Caco-2 (cell line): ENCODE measurements at regions not wholly inside any gene's neighbourhood (a gene's known extent, or its start where the extent isn't known, plus 50 kb on each side); places are given as distances from the start of the nearest gene placed in this dataset.

Experiments
- BruUV-seq: library from RNA; stranded (reverse); fragments of 400-500 nt; replicated peaks from 2 replicates; lab custom pipeline; 2021; lab: Mats Ljungman, UMichigan
- CTCF ChIA-PET: fragments of 300-600 bp; sonication (Branson Sonifier 250); formaldehyde crosslinking; loops from one replicate; lab custom pipeline; 2022; ENCODE audit warnings: antibody characterized with exemption; lab: Charles Lee
- POLR2A ChIA-PET: fragments of 300-600 bp; sonication (Branson Sonifier 250); formaldehyde crosslinking; loops from one replicate; lab custom pipeline; 2022; ENCODE audit warnings: antibody characterized with exemption; lab: Charles Lee
- DNase-seq, 2 experiments: peaks; one replicate each; pipeline versions ENCODE4 v3.0.0 to v3.0.0-alpha.2; 2020 to 2022
- H3K27me3 ChIP-seq: replicated peaks from 2 replicates; pipeline ENCODE4 v1.6.0; 2011; ENCODE audit warnings: low read length; ENCODE audit not compliant: control insufficient read depth, insufficient read depth
- H3K36me3 ChIP-seq: 2 replicates; pipeline ENCODE4 v1.5.1; 2011; ENCODE audit warnings: low read length; ENCODE audit not compliant: control insufficient read depth, insufficient read depth
- H3K4me1 ChIP-seq: fragments of 250-450 bp; sonication (Bioruptor Pico); 2 replicates; pipeline ENCODE4 v1.5.1; 2020; ENCODE audit warnings: mild to moderate bottlenecking
- H3K4me3 ChIP-seq: 2 replicates; pipeline ENCODE4 v1.5.1; 2011; ENCODE audit warnings: low read depth, mild to moderate bottlenecking, control low read depth, low read length
- H3K9me3 ChIP-seq: fragments of 250-450 bp; sonication (Bioruptor Pico); 2 replicates; pipeline ENCODE4 v1.5.1; 2020; ENCODE audit warnings: mild to moderate bottlenecking, moderate library complexity
- H3K27ac Mint-ChIP-seq: one replicate; pipeline ENCODE4 v1.8.0; 2022; ENCODE audit warnings: mixed read lengths; ENCODE audit not compliant: unreplicated experiment
- H3K27me3 Mint-ChIP-seq: one replicate; pipeline ENCODE4 v1.8.0; 2022; ENCODE audit warnings: mixed read lengths; ENCODE audit not compliant: insufficient read depth, unreplicated experiment
- H3K36me3 Mint-ChIP-seq: one replicate; pipeline ENCODE4 v1.8.0; 2022; ENCODE audit warnings: mild to moderate bottlenecking, mixed read lengths; ENCODE audit not compliant: insufficient read depth, unreplicated experiment
- H3K4me1 Mint-ChIP-seq: one replicate; pipeline ENCODE4 v1.8.0; 2022; ENCODE audit warnings: low read depth, mixed read lengths; ENCODE audit not compliant: unreplicated experiment
- H3K4me3 Mint-ChIP-seq: one replicate; pipeline ENCODE4 v1.8.0; 2022; ENCODE audit warnings: mild to moderate bottlenecking, moderate library complexity, mixed read lengths; ENCODE audit not compliant: unreplicated experiment
- H3K9me3 Mint-ChIP-seq: one replicate; pipeline ENCODE4 v1.8.0; 2022; ENCODE audit warnings: mixed read lengths; ENCODE audit not compliant: unreplicated experiment
- CTCF ChIP-seq, 2 experiments: fragments of 200-600 bp in 1 of 2; IDR thresholded peaks; 1 replicate in 1 of 2; 2 replicates in 1 of 2; pipeline versions ENCODE4 v1.5.1 to v1.8.0; 2011 to 2022; ENCODE audit warnings: antibody characterized with exemption in 1 of 2, control low read depth in 1 of 2, inconsistent platforms in 1 of 2, low read depth in 1 of 2, low read length in 1 of 2, mild to moderate bottlenecking in 1 of 2, moderate library complexity in 1 of 2; ENCODE audit not compliant: insufficient read depth in 1 of 2, severe bottlenecking in 1 of 2, unreplicated experiment in 1 of 2
- intact Hi-C: fragments of 100-400 bp; cut with micrococcal nuclease; formaldehyde crosslinking; loops from one replicate; pipeline ENCODE4 v1.10.0; 2022; ENCODE audit not compliant: unreplicated experiment

GRCh38 chr2:53006980-53007379 is 760.6 kb upstream of the CHAC2 start:
- intact Hi-C loops, result no loop called here
- BruUV-seq, result no TSS peak
- Mint-ChIP-seq H3K27me3 (no peaks in the 10 kb centered on the region), H3K36me3 (no peaks in the 10 kb centered on the region), H3K9me3 (no peaks in the 10 kb centered on the region), H3K4me1 (no peaks in the 10 kb centered on the region), H3K4me3 (no peak overlapping the region), H3K27ac (no peak overlapping the region)
- POLR2A ChIA-PET, result no interaction called here
- no peaks in the 10 kb centered on the region for H3K9me3 ChIP-seq
- TF ChIP-seq CTCF (IDR thresholded peaks at IDR 0.05; ENCODE audit: insufficient read depth in 1 of 2, low read depth in 1 of 2, low read length in 1 of 2, severe bottlenecking in 1 of 2, unreplicated experiment in 1 of 2), result no peak
- no peak overlapping the region for H3K4me3 ChIP-seq
- H3K36me3 ChIP-seq, result no peaks in the 10 kb centered on the region
- DNase-seq, result no peak
- CTCF ChIA-PET, result no interaction called here
- no peaks in the 10 kb centered on the region for H3K4me1 ChIP-seq
- H3K27me3 ChIP-seq, result no peaks in the 10 kb centered on the region

DNA sequence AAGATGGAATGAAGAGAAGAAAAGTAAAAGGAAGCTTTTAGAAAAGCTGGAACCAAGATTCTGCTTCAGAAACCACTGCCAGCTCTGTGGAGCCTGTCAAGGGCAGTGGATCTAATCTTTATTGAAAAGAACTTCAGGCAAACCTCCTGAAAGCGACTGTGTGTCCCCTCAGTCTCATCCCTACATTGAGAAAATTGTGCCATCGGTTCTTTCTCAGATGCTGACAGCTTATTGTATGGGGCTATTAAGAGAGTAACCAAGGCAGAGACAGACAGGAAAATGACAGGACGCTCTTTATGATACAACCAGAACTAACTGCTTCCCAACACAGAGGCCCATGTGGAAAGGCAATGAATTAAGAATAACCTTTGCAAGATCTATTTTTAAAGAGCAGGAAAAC is 763.2 kb upstream of the CHAC2 start:
- H3K36me3 ChIP-seq, result no peaks in the 10 kb centered on the region
- no peak overlapping the region for H3K4me3 Mint-ChIP-seq
- intact Hi-C loops, result no loop called here
- no peaks in the 10 kb centered on the region for H3K4me1 Mint-ChIP-seq
- BruUV-seq, result no TSS peak
- ChIA-PET POLR2A (no interaction called here), CTCF (interaction anchor here (0.6 kb wide), 1 partner anchor 439 kb away, joined by 4 read pairs; no protein-coding TSS in a partner anchor)
- H3K4me3 ChIP-seq, result no peak overlapping the region
- DNase-seq, result no peak
- no peaks in the 10 kb centered on the region for H3K9me3 Mint-ChIP-seq
- H3K4me1 ChIP-seq, result no peaks in the 10 kb centered on the region
- H3K27me3 Mint-ChIP-seq, result no peaks in the 10 kb centered on the region
- no peak overlapping the region for H3K27ac Mint-ChIP-seq
- TF ChIP-seq CTCF (IDR thresholded peaks at IDR 0.05; ENCODE audit: insufficient read depth in 1 of 2, low read depth in 1 of 2, low read length in 1 of 2, severe bottlenecking in 1 of 2, unreplicated experiment in 1 of 2), result no peak
- no peaks in the 10 kb centered on the region for H3K27me3 ChIP-seq
- no peaks in the 10 kb centered on the region for H3K9me3 ChIP-seq
- H3K36me3 Mint-ChIP-seq, result no peaks in the 10 kb centered on the region

DNA sequence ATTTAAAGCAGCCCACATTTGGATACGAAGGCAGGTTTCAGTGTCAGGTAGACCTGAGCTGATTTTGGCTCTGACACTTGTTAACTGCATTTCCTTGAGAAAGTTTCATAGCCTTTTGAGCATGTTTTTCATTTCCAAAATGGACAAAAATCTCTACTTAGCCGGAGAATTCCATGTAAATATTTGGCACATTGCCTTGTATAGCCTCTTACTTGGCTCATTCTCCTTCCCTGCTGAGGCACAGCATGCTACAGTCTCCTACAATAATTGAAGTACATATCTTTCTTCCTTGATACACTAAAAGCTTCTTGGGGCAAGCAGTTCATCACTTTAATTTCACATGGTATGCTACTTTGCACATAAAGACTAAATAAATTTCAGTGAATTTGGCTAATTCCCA is 772.2 kb upstream of the CHAC2 start:
- H3K9me3 ChIP-seq, result no peaks in the 10 kb centered on the region; the same call in 1 of the 2 replicates
- no TSS peak for BruUV-seq
- H3K36me3 Mint-ChIP-seq, result no peaks in the 10 kb centered on the region
- no peaks in the 10 kb centered on the region for H3K27me3 Mint-ChIP-seq
- H3K27me3 ChIP-seq, result no peaks in the 10 kb centered on the region
- ChIA-PET CTCF (no interaction called here), POLR2A (no interaction called here)
- no peaks in the 10 kb centered on the region for H3K36me3 ChIP-seq
- intact Hi-C loops, result no loop called here
- no peak overlapping the region for H3K27ac Mint-ChIP-seq
- H3K4me3 ChIP-seq, result no peak overlapping the region
- TF ChIP-seq CTCF (IDR thresholded peaks at IDR 0.05; ENCODE audit: insufficient read depth in 1 of 2, low read depth in 1 of 2, low read length in 1 of 2, severe bottlenecking in 1 of 2, unreplicated experiment in 1 of 2), result no peak
- H3K4me1 ChIP-seq, result no peaks in the 10 kb centered on the region
- H3K4me1 Mint-ChIP-seq, result no peaks in the 10 kb centered on the region
- no peaks in the 10 kb centered on the region for H3K9me3 Mint-ChIP-seq
- no peak for DNase-seq
- H3K4me3 Mint-ChIP-seq, result no peak overlapping the region
